PC-9 (cell line): ENCODE measurements at regions not wholly inside any gene's neighbourhood (a gene's known extent, or its start where the extent isn't known, plus 50 kb on each side); places are given as distances from the start of the nearest gene placed in this dataset.

Source experiments
- BruUV-seq: library from RNA; stranded (reverse); fragments of 400-500 nt; replicated peaks from 2 replicates; lab custom pipeline; 2021; lab: Mats Ljungman, UMichigan
- CTCF ChIA-PET: fragments of 300-600 bp; sonication (Branson Sonifier 250); formaldehyde crosslinking; loops from one replicate; lab custom pipeline; 2022; ENCODE audit warnings: antibody characterized with exemption; lab: Charles Lee
- POLR2A ChIA-PET: fragments of 300-600 bp; sonication (Branson Sonifier 250); formaldehyde crosslinking; loops from one replicate; lab custom pipeline; 2022; ENCODE audit warnings: antibody characterized with exemption; ENCODE audit not compliant: unreplicated experiment; lab: Charles Lee
- DNase-seq, 2 experiments: peaks; one replicate each; pipeline versions ENCODE4 v3.0.0 to v3.0.0-alpha.2; 2015 to 2022; ENCODE audit warnings: mixed read lengths in 1 of 2
- H2AFZ ChIP-seq: fragments of 200-600 bp; sonication (generic); 2 replicates; pipeline ENCODE4 v1.8.1; 2017; ENCODE audit warnings: antibody characterized with exemption
- H3F3A ChIP-seq: fragments of 200-600 bp; sonication (generic); 2 replicates; pipeline ENCODE4 v1.8.1; 2017; ENCODE audit warnings: antibody characterized with exemption, mild to moderate bottlenecking, low read depth; ENCODE audit not compliant: insufficient read depth
- H3K27ac ChIP-seq: fragments of 200-600 bp; sonication (generic); 2 replicates; pipeline ENCODE4 v1.6.1; 2016; ENCODE audit warnings: mixed run types
- H3K27me3 ChIP-seq: fragments of 200-600 bp; sonication (generic); 2 replicates; pipeline ENCODE4 v1.6.1; 2016; ENCODE audit warnings: low read depth, mixed run types; ENCODE audit not compliant: insufficient read depth
- H3K36me3 ChIP-seq: fragments of 200-600 bp; sonication (generic); 2 replicates; pipeline ENCODE4 v1.6.1; 2016; ENCODE audit warnings: low read depth, mixed run types
- H3K4me1 ChIP-seq: fragments of 200-600 bp; sonication (generic); replicated peaks from 2 replicates; pipeline ENCODE4 v1.6.1; 2016; ENCODE audit warnings: mixed run types; ENCODE audit not compliant: insufficient read depth
- H3K4me2 ChIP-seq: fragments of 200-600 bp; sonication (generic); 2 replicates; pipeline ENCODE4 v1.6.1; 2017; ENCODE audit warnings: mixed run types
- H3K4me3 ChIP-seq: fragments of 200-600 bp; sonication (generic); 2 replicates; pipeline ENCODE4 v1.6.1; 2016; ENCODE audit warnings: mixed run types
- H3K79me2 ChIP-seq: fragments of 200-600 bp; sonication (generic); 2 replicates; pipeline ENCODE4 v1.6.1; 2017; ENCODE audit warnings: low read depth, mixed run types
- H3K9me2 ChIP-seq: fragments of 200-600 bp; sonication (generic); 2 replicates; pipeline ENCODE4 v1.8.1; 2017; ENCODE audit warnings: mild to moderate bottlenecking; ENCODE audit not compliant: insufficient read depth
- H3K9me3 ChIP-seq: fragments of 200-600 bp; sonication (generic); 2 replicates; pipeline ENCODE4 v1.8.1; 2016; ENCODE audit warnings: low read depth; ENCODE audit not compliant: insufficient read depth
- H4K20me1 ChIP-seq: fragments of 200-600 bp; sonication (generic); 2 replicates; pipeline ENCODE4 v1.8.1; 2017; ENCODE audit not compliant: insufficient read depth
- EZH2 ChIP-seq: fragments of 200-600 bp; sonication (generic); IDR thresholded peaks from 2 replicates; pipeline ENCODE4 v1.8.0; 2017; ENCODE audit warnings: antibody characterized with exemption, low read depth
- intact Hi-C: fragments of 100-400 bp; cut with micrococcal nuclease; formaldehyde crosslinking; loops from one replicate; pipeline ENCODE4 v1.10.0; 2022; ENCODE audit not compliant: unreplicated experiment
- TF ChIP-seq, protein P1 (sequence below): fragments of 200-600 bp; sonication (generic); conservative IDR thresholded peaks from 2 replicates; pipeline ENCODE4 v1.6.1; 2017; ENCODE audit warnings: mixed run types, antibody characterized with exemption, mild to moderate bottlenecking, moderate library complexity

DNA sequence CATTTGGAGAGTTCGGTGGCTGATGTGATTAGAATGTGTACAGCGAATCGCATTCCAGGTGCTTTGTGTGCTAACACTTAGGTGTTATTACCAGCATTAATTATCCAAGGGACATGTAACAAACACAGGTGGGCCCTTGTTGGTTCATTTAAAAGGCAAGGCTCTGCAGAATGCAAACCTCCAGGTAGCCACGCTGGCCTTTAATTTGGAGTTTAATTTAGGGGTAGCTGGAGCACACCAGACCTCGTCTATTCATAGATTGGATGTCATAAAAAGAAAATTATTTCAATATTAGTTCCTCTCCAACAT is 191.1 kb downstream of the MAT2B start:
- TF ChIP-seq, protein P1, sequence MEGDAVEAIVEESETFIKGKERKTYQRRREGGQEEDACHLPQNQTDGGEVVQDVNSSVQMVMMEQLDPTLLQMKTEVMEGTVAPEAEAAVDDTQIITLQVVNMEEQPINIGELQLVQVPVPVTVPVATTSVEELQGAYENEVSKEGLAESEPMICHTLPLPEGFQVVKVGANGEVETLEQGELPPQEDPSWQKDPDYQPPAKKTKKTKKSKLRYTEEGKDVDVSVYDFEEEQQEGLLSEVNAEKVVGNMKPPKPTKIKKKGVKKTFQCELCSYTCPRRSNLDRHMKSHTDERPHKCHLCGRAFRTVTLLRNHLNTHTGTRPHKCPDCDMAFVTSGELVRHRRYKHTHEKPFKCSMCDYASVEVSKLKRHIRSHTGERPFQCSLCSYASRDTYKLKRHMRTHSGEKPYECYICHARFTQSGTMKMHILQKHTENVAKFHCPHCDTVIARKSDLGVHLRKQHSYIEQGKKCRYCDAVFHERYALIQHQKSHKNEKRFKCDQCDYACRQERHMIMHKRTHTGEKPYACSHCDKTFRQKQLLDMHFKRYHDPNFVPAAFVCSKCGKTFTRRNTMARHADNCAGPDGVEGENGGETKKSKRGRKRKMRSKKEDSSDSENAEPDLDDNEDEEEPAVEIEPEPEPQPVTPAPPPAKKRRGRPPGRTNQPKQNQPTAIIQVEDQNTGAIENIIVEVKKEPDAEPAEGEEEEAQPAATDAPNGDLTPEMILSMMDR, result no peak; the same call in 1 of the 2 replicates
- TF ChIP-seq EZH2, result no peak
- H3K36me3 ChIP-seq, result no peaks in the 10 kb centered on the region
- no peaks in the 10 kb centered on the region for H4K20me1 ChIP-seq
- H3K4me1 ChIP-seq, result no peaks in the 10 kb centered on the region
- CTCF ChIA-PET, result no interaction called here
- POLR2A ChIA-PET, result no interaction called here
- no peak overlapping the region for H3K27ac ChIP-seq
- no peaks in the 10 kb centered on the region for H3K9me2 ChIP-seq
- H2AFZ ChIP-seq, result no peak overlapping the region
- no peak for DNase-seq
- BruUV-seq, result no TSS peak
- peaks cover 11% of the 10 kb centered on the region; the same call in 1 of the 2 replicates for H3K27me3 ChIP-seq
- H3K79me2 ChIP-seq, result no peaks in the 10 kb centered on the region
- no peak overlapping the region for H3K4me3 ChIP-seq
- no peaks in the 10 kb centered on the region for H3K9me3 ChIP-seq
- intact Hi-C loops, result loop anchor here (1.0 to 5.0 kb wide), 2 partner anchors 316 to 779 kb away; no protein-coding TSS in a partner anchor
- H3K4me2 ChIP-seq, result no peak overlapping the region
- H3F3A ChIP-seq, result no peaks in the 10 kb centered on the region

- Histone ChIP-seq H3F3A (no peaks in the 10 kb centered on the region), H3K27me3 (no peaks in the 10 kb centered on the region), H3K79me2 (no peaks in the 10 kb centered on the region), H3K4me3 (no peak overlapping the region), H3K9me3 (no peaks in the 10 kb centered on the region), H2AFZ (no peak overlapping the region), H3K27ac (no peak overlapping the region), H3K36me3 (no peaks in the 10 kb centered on the region), H3K4me2 (no peak overlapping the region), H3K4me1 (no peaks in the 10 kb centered on the region), H3K9me2 (no peaks in the 10 kb centered on the region), H4K20me1 (no peaks in the 10 kb centered on the region; the same call in 1 of the 2 replicates)
- TF ChIP-seq, protein P1, result no peak
- no peak for TF ChIP-seq EZH2
- CTCF ChIA-PET, result no interaction called here
- POLR2A ChIA-PET, result no interaction called here
- no TSS peak for BruUV-seq
- intact Hi-C loops, result no loop called here
- no peak for DNase-seq
Observed at GRCh38 chr5:163706053-163706771, 200.8 kb downstream of the MAT2B start.

DNA sequence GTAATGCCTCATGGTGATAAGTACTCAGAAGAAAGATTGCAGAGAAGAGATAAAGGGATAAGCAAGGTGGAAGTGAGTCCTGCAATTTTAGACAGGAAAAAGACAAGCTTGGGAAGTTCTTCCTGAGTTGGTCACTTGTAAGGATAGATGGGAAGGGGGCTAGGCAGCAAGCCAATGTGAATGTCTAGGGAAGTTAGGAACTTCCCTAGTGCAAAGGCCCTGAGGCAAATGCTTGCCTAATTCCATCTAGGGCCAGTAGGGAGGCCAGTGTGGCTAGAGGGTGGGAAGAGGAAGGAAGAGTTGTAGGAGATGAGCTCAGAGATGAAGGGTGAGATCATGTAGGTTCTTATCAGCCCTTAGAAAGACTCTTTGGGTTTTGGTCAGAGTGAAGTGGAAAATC is 206.6 kb downstream of the MAT2B start:
- Histone ChIP-seq H3K9me3 (no peaks in the 10 kb centered on the region), H3K27me3 (no peaks in the 10 kb centered on the region), H4K20me1 (no peaks in the 10 kb centered on the region), H2AFZ (no peak overlapping the region), H3K4me1 (no peaks in the 10 kb centered on the region), H3K4me3 (no peak overlapping the region), H3F3A (no peaks in the 10 kb centered on the region), H3K36me3 (no peaks in the 10 kb centered on the region), H3K4me2 (no peak overlapping the region), H3K27ac (no peak overlapping the region), H3K79me2 (no peaks in the 10 kb centered on the region), H3K9me2 (no peaks in the 10 kb centered on the region)
- TF ChIP-seq, protein P1, result no peak
- no peak for TF ChIP-seq EZH2
- POLR2A ChIA-PET, result no interaction called here
- no peak for DNase-seq
- intact Hi-C loops, result no loop called here
- BruUV-seq, result no TSS peak
- CTCF ChIA-PET, result no interaction called here
